K562 (cell line): ENCODE measurements at regions not wholly inside any gene's neighbourhood (a gene's known extent, or its start where the extent isn't known, plus 50 kb on each side); places are given as distances from the start of the nearest gene placed in this dataset.

Experiments used
- CEBPB ChIP-seq: fragments of 450-650 bp; IDR thresholded peaks from 2 replicates; pipeline ENCODE4 v1.6.1; 2016; ENCODE audit warnings: missing genetic modification characterization, missing compliant biosample characterization
- NRF1 ChIP-seq, 2 experiments: fragments of 450-650 bp; IDR thresholded peaks in 1 of 2; conservative IDR thresholded peaks in 1 of 2; 2 replicates each; pipeline ENCODE4 v1.6.1; 2014; ENCODE audit warnings: mild to moderate bottlenecking in 2 of 2
- ZC3H4 ChIP-seq: sonication (generic); formaldehyde crosslinking; IDR thresholded peaks from 2 replicates; pipeline ENCODE4 v1.9.0; 2021; ENCODE audit warnings: missing genetic modification reagents, borderline replicate concordance
- TF ChIP-seq, protein P1 (sequence below), 3 experiments: IDR thresholded peaks in 2 of 3; conservative IDR thresholded peaks in 1 of 3; 2 replicates each; pipeline ENCODE4 v1.5.1; 2011 to 2012; ENCODE audit warnings: low read length in 3 of 3, mild to moderate bottlenecking in 3 of 3, control low read depth in 2 of 3, improper control_type of control experiment in 1 of 3, inconsistent platforms in 1 of 3, low read depth in 1 of 3, mixed read lengths in 1 of 3, moderate library complexity in 1 of 3; ENCODE audit not compliant: insufficient read depth in 2 of 3
- TF ChIP-seq, protein P2 (sequence below): sonication (generic); formaldehyde crosslinking; IDR thresholded peaks from 2 replicates; pipeline ENCODE4 v1.5.0; 2020; ENCODE audit warnings: missing genetic modification reagents

DNA sequence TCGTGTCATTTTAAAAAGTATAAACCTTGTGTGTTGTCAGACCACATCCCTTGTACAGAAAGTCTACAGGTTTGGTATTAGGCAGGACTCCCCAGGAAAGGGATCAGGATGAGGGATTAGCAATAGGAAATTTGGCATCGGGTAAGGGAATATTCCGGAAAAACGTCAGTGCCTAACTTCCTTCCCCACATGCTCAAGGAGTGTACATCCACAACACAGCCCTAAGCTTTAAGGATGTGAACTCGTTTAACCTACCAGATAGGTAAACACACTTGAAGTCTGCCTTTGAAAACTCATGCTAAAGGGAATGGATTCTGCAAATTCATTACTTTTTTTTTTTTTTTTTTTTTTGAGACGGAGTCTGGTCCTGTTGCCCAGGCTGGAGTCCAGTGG, 194.9 kb downstream of the SKIDA1 start:
- TF ChIP-seq NRF1 (conservative IDR thresholded peaks at IDR 0.05 in 1 of 2, IDR thresholded peaks at IDR 0.05 in 1 of 2) (no peak), CEBPB (tag) (no peak), ZC3H4 (CRISPR knock-in tag) (no peak)
- TF ChIP-seq, protein P1, sequence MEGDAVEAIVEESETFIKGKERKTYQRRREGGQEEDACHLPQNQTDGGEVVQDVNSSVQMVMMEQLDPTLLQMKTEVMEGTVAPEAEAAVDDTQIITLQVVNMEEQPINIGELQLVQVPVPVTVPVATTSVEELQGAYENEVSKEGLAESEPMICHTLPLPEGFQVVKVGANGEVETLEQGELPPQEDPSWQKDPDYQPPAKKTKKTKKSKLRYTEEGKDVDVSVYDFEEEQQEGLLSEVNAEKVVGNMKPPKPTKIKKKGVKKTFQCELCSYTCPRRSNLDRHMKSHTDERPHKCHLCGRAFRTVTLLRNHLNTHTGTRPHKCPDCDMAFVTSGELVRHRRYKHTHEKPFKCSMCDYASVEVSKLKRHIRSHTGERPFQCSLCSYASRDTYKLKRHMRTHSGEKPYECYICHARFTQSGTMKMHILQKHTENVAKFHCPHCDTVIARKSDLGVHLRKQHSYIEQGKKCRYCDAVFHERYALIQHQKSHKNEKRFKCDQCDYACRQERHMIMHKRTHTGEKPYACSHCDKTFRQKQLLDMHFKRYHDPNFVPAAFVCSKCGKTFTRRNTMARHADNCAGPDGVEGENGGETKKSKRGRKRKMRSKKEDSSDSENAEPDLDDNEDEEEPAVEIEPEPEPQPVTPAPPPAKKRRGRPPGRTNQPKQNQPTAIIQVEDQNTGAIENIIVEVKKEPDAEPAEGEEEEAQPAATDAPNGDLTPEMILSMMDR (IDR thresholded peaks at IDR 0.05 in 2 of 3, conservative IDR thresholded peaks at IDR 0.05 in 1 of 3; ENCODE audit: insufficient read depth in 2 of 3, low read depth in 1 of 3, low read length in 3 of 3) = no peak
- TF ChIP-seq, protein P2, sequence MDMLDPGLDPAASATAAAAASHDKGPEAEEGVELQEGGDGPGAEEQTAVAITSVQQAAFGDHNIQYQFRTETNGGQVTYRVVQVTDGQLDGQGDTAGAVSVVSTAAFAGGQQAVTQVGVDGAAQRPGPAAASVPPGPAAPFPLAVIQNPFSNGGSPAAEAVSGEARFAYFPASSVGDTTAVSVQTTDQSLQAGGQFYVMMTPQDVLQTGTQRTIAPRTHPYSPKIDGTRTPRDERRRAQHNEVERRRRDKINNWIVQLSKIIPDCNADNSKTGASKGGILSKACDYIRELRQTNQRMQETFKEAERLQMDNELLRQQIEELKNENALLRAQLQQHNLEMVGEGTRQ (CRISPR knock-in tag) = no peak
